ENCODE measurements at regions not wholly inside any gene's neighbourhood (a gene's known extent, or its start where the extent isn't known, plus 50 kb on each side); places are given as distances from the start of the nearest gene placed in this dataset.

GRCh38 chr9:13689925-13690324 lies 410.4 kb upstream of the MPDZ start:
- TF ChIP-seq CTCF (IDR thresholded peaks at IDR 0.05): no peak
- no peak for TF ChIP-seq EZH2 (IDR thresholded peaks at IDR 0.05)
